ENCODE measurements at regions not wholly inside any gene's neighbourhood (a gene's known extent, or its start where the extent isn't known, plus 50 kb on each side); places are given as distances from the start of the nearest gene placed in this dataset.
A peak's percentile ranks its signal among the peaks of the same experiment; 100 is the strongest.

DNA sequence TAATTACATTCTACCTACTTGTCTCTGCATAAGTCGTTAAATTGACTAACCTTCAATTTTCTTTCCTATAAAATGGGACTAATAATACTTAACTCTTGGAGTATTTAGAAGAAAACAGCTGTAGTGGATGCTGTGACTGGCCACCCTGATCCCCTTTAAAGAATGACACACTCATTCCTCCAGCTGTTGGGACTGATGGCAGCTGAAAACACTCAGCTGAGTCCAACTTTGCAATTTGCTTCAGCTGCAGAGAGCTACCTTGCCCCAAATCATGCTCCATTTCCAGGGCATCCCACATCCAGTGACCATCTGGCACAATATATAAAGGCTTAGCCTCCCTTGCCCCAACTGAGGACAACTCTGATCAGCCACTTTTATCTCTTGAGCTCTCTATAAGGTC is 89.1 kb downstream of the MID1IP1 start:
- no peak for DNase-seq

DNA sequence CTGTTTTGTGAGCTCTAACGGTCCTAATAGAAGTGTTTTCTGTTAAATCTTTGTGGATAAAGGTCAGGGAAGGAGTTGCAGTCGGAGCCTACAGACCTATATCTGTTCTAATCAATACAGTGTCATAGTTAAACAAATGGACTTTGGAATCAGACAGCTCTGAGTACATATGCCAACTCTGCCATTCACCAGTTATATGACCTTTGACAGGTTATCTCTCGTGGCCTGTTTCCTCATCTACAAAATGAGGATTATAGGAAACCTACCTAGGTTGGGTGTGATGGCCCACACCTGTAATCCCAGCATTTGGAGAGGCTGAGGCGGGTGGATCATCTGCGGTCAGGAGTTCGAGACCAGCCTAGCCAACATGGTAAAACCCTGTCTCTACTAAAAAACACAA is 89.7 kb downstream of the MID1IP1 start:
- no peak for DNase-seq

DNA sequence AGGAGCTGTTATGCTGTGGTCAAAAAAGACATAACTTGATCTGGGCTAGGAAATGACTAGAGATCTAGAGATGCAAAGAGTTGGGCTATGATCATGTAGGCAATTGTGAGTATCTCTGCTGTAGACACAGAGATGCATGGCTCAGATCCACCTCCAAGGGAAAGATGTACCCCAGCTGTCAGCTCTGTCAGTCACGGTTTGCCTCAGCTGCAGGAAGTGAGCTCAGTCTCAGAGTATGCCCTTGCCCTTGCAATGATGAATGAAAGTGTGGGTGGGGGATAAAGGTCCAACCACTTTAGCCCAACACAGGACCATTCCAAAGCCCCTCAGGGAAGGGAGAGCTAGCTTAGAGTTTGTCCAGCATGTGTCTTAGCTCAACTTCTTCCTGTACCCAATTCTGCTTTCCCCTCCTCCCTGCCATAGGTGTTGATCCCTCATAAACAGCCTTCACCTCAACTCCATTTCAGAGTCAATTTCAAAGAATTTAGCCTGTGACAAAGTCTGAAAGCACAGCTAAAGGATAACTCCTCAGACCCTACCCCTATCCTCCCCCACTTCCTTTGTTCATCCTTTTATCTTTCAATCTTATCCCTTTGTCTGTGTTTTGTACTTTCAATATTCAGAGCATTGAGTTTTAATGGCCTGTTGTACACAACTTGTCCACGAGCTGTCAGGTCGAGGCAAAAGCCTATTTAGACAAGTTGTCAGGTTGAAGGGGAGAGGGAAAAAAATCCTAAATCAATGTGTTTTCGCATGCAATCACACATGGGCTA is 90.6 kb downstream of the MID1IP1 start:
- DNase-seq: no peak

DNA sequence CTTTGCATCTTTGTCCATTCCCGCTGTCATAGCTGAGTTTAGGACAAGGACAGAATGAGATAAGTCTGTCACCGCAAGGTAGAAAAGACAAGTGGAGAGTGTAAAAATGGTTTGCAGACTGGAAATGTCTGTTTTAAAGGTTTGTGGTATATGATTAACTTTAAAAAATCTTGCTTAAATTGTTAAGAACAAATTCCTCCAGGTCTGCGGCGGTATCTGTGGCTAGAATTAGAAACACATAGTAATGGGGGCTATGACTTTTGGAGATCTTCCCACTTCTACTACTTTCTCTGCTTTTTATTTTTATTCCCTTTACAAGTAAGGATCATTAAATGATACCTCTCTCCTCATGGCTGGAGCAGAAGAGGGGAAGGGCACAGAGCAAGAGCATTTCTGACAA is 92.2 kb downstream of the MID1IP1 start:
- DNase-seq: no peak

DNA sequence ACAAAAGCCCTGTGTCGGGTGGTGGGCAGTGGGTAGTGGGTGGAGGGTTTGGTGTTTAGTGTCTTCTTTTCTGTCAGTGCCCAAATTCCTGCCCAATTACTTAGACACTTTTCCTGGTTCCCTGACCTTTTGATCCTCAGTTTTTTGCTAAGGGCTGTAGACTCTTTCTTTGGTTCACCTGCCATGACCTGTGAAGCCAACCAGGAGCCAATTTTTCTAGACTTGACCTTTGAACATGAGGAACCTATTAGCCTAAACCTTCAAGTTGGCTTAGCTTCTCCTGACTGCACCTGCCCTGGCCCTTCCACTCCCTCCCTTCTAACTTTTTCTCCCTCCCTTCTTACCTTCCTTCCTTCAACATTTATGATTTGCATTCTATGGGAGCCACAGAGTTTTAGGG is 94.5 kb downstream of the MID1IP1 start:
- DNase-seq: no peak

DNA sequence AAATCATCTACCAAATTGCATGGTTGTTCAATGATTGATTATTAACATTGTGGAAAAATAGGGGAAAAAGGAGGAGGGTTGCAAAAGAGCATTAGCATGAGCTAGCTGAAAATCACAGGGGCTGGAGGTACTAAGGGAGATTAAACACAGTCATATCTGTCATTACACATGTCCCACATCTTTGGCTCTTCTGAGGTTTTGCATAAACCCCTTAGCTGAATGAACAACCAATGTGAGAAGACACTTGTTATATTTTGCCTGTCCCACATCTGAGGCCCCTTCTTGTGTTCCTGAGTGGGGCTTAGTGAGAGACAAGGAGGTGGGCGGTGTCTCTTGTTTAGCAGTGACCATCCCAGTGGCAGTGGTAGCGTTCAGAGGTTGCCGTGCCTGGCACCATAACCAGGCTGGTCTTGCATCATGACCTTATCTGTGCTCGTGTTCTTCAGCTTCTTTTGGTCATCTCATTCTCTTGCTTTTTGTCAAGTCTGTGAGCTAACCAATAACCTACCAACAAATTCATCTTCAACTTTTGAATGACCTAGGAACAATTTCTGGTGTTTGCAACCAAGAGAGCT is 95.6 kb downstream of the MID1IP1 start:
- DNase-seq: no peak

DNA sequence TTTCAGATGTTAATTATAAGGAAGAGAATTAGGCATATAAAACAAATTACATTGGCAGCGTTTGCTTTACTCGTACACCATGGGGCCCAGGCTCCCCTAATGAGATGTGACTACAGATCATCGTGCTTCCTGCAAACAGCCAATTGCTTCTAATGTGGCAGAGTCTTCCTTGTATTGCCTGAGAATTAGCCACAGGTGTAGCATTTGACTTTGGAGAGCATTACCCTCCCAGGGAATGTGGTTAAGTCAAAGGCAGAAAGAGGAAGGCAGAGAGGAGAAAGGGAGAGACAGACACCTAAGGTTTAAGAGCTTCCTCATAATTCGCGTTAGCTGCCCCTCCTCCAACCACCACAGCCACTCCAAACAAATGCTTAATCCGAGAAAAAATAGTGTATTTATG is 97.0 kb downstream of the MID1IP1 start:
- DNase-seq: no peak

DNA sequence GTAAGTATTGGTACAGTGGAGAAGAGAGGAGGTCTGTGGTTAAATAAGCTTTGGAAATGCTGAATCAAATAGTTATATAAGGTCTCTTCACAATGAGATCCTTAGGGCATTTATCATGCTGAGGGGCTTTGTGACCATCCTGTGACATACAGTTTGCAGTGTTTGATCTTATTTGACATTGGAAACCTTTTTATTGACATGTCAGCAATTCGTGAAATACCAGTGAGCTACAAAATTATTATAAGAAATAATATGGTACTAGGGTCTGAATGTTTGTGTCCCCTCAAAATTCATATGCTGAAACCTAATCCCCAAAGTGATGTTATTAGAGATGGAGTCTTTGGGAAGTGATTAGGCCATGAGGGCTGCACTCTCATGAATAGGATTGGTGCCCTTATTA is 98.4 kb downstream of the MID1IP1 start:
- DNase-seq: no peak

DNA sequence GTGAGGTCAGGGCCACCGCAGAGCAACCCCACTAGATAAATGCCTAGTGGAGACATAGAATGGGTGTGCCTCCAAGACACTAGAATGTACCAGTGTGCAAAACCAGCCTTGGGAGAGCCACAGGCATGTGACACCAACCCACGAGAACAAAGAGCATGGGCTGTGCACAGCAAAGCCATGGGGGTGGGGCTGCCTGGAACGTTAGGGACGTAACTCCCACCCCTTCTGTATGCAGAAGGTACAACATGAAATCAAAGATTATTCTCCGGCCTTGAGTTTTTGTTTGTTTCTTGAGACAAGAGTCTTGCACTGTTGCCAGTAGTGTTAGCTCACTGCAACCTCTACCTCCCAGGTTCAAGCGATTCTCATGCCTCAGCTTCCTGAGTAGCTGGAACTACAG is 99.5 kb downstream of the MID1IP1 start:
- no peak for DNase-seq

DNA sequence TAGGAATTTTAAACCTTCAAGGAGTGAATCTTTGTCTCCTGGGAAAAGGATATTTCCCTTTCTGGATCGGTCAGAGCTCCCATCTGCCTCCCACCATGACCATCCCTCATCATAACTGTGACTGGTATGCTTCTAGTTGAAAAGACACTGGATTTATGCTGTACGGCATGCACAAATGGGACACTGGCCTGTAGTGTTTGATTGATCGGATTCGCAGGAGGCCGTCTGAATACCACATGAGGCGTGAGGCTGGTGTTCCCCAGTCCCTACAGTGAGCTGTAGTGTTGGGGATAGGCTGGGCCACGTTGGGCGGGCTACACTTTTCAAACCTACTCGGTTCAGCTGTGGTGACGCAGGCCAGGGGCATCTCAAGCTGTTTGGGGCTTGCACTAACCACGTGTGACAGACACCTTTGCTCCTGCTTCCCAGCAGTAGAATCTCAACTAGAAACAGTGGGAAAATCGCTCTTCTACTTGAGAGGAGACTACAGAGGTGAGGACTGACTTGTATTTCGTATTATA is 101.8 kb downstream of the MID1IP1 start:
- no peak for DNase-seq

DNA sequence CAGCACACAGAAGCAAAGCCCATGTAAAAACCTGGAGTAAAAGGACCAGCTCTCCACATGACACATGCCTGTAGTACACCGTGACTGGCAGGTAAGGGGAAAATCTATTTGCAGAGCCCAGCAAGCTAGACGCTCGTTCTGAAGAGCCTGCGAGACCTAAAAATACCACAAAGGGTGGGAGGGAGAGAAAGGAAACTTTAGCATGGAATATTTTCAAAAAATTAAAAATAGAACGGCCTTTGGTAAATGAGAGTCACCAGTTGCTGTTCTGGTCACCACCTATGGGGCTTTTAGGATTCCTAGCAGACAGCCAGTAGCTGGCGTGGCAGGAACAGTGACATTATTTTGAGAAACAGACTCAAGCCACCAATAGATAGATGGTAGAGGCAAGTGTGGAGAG is 115.5 kb downstream of the MID1IP1 start:
- DNase-seq: no peak

DNA sequence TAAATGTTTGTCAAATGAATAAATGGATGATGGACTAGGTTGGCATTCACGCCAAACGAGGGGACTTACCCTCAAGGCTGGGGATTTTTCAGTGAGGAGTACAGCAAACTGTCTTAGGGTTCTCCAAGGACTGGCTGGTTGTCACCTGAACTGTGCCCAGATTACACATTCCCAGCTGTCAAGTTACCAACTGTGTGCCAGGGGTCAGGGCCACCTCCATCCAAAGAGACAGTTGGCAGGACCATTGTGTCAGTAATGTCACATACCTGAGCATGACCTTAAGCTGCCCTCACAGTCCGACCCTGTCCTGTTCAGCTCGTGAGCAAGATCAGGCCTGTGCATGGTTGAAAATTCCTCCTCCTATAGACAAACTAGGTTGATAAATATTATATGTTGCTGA is 116.7 kb downstream of the MID1IP1 start:
- no peak for DNase-seq

DNA sequence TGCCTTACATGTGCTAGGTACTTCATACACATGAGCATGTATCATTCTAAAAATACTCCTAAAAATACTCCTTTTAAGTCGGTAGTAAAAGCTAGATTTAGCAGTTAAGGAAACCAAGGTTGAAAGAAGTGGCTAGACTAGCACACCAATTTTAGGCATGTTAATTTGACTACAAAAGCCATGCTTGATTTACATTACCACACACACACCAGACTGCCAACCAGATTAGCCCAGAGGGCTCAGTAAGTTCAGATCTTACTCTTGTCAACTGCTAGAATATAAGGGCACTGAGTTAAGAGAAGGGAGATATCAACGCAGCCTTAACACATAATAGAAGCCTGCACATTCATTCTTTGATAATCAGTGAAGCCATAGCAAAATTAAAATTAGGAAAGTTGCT is 117.9 kb downstream of the MID1IP1 start:
- peak in 1 of 2 experiments; percentile 14 for DNase-seq

DNA sequence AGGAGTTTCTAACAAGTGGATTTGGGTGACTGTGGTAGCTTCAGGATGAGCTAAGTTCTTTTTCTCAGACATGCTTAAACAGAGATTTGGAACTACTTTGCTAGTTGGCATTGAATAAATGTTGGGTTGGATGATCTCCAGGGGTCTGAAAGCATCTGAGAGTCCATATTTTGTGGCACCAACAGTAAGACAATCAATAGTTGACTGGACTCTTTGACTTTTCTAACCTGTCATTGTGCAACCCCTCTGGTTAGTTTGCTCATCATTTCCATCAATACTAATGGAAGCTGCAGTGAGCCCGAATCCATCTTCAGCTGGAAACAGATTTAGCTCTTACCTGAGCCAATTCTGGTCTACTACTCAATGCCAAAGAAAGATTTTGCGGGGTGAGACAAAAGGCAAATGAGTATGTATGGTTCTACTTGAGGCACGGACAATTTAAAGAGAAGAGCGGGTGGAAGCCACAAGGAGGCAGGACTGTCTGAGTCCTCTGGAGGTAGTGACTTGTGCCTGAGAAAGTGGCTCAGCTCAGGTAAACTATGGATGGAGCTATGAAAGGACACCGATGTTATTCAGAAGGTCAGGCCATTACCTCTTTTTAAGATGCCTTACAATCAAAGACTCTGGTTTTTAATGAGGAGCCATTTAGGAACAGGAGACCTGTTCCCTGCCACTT is 118.7 kb downstream of the MID1IP1 start:
- DNase-seq: no peak

DNA sequence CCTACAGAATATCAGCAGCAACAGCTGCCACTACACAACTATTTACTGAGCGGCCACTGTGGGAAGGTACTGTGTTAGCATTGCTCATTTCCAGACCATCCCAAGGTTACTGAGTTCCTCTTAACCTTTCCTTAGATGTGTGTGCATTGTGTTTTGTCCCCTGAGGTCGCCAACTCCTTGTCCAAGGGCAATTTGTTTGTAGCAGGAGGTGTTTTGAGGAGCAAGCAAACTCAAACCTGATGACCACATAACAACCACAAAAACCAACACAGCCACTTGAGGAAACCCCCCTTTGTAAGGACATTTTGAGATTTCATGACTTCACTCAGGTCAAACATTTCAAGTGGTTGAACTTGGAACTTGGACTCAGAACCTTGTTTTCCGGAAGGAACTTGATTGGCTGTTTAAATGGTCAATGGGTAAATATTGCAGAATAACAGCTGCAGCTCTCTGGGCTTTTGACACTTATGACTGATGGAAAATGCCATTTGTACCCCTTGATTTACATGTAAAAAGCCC is 122.3 kb downstream of the MID1IP1 start:
- DNase-seq: no peak

DNA sequence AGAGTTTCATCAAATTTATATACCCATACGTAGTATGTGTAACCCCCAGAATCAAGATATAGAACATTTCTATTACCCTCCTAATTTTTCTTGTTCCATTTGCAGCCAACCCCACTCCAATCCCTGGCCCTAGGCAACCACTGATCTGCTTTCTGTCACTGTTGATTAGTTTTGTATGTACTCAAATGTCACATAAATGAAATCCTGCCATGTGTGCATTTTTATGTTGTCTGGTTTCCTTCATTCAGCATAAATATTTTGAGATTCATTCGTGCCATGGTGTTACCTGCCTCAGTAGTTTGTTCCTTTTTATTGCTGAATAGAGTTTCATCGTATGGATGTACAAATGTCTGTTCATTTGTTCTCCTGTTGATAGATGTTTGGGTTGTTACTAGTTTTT is 126.3 kb downstream of the MID1IP1 start:
- DNase-seq: no peak

DNA sequence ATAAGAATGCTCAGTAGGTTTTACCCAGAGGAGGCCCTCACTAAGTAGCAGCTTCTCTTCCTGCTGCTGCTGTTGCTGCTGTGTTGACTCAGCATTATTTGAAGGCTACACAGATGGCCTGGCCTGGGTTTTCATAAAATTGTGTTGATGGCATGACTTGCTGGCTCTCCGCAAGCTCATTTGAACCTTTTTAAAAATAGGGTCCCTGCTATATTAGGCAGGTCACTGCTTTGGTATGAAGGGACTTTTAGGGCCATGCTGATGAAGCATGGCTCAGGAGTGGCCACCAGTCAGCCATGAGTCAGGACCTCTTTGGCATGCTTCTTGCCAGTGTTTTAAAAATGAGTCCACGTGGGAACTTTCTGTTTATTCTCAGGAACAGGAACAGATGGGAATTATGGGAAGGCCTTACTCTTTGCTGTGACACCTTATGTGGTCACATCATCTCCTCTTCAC is 128.7 kb downstream of the MID1IP1 start:
- DNase-seq: no peak

DNA sequence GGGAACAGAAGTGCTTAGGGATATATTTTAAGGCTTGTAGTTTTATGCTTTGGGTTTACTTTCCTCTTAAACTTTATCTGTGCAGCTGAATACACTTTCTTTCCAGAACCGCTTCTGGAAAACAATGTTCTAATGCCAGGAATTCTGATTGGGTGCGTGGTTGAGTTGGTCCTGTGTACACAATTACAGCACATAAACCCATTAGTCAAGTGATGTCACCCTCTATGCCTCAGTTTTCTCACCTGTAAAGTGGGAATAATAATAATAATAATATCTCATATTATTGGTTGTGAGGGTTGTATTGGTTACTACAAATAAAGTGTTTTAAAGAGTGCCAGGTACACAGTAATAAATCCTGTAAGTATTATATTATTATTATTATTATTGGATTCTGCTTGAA is 129.2 kb downstream of the MID1IP1 start:
- DNase-seq: no peak

DNA sequence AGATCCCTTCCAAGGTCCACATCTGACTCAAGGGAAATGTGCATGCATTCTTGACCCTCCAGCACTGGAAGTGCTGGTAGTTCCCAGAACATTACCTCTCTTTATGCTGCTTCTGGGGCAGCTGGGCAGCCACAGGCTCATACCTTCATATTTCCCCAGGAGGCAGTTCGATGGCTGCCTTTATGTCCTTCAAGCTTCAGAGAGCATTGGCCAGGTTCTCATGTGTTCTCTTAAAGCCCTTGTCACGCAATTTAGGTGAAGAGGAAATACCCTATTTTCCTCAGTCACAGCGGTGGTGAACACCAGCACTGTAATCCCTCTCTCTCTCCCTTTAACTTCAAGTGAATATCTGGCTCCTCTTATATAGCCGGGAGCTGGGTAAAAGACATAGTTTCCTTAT is 134.3 kb downstream of the MID1IP1 start:
- no peak for DNase-seq

DNA sequence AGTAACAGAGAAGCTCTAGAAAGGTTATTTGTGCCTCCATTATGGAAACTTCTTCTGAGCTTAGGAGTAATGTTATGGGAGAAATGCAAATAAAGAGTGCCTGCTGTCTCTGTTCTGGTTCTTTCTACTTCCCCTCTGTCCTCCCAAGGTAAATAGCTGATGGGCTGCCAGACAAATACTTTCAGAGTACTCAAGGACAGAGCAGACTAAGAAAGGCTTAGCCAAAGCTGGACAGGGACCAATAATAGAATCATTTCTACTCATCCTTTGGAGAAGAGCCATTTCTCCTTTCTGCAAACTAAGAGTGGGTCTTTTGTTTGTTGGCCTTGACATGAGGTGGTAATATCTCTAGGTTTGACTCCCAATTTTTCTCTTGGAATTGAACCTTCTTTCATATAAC is 136.1 kb downstream of the MID1IP1 start:
- DNase-seq: no peak

DNA sequence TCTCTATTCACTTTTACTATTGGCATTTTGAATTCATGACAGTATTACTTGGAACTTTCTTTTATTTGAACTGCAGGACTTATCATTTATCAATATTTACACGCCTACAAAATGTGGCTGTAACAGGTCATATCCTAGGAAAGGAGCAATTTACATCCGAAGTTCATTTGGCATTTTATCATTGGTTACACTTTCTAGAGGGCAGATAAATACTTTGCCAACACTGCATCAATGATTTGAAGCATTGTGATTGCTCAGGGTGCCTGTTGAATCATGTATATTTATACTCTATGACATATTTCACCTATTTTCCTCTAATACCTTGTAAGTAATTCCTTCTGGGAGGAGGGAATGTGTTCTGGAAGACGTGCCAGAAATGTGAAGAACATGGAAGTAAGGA is 136.7 kb downstream of the MID1IP1 start:
- no peak for DNase-seq

DNA sequence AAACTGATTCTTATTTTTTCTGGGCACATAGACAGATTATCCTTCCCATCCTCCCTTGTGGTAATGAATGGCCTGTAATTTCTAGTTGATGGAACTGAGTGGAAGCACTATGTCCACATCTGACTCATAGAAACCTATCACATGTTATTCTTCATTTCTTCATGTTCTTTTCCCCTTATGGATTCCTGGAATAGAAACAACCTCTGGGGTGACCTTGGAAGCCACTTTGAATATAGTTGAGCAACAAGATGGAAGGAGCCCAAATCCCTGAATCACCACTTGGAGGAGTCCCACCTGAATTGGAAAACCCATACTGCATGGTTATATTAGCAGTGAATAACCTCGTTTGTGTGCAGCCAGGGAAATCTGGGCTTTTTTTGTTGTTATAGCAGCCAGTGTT is 137.8 kb downstream of the MID1IP1 start:
- DNase-seq: no peak

DNA sequence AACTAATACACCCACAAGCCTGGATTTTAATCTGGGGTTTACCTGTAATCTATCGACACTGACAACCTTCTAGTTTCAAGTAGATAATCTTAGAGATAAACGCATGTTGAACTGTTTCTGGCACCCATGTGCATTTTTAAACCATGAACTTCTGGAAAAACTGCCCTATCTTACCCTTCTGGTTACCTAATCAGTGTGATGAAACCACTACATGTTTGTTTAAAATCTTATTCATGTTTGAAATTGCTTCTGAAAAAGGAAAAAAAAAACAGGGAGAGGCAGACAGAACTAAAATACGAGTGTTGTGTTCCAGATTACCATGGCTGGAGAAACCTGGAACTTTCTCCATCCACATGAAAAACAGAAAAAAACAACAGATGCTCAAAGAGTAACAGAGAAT is 139.3 kb downstream of the MID1IP1 start:
- no peak for DNase-seq

DNA sequence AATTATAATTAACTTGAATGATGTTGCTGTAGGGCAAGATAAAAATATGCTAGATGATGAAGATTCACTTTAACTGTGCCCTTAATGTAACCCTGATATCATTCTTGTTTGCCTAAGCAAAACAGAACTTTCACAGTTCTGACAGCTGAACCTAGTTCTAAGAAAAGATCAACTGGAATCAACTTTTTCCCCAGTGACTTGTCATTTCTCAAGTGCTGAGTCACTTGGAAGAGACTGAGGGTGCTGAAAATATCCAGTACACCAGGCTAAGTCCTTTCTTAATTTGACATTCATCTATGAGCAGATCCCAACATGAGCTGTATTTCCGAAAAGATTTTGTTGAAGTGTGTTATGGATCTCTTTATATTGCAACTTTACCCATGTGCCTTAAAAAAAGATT is 140.4 kb downstream of the MID1IP1 start:
- peak in 1 of 2 experiments; percentile 1 for DNase-seq

All from NCI-H526 (cell line).